Parathyroid adenoma (tissue), 2 donors: ENCODE measurements at regions not wholly inside any gene's neighbourhood (a gene's known extent, or its start where the extent isn't known, plus 50 kb on each side); places are given as distances from the start of the nearest gene placed in this dataset.

ENCODE experiments used
- H2AFZ ChIP-seq: fragments of 300-600 bp; sonication (generic); one replicate; pipeline ENCODE4 v1.7.0; 2017; ENCODE audit warnings: antibody characterized with exemption, mild to moderate bottlenecking
- H3K27ac ChIP-seq: fragments of 300-600 bp; sonication (generic); one replicate; pipeline ENCODE4 v1.7.0; 2017
- H3K27me3 ChIP-seq: fragments of 300-600 bp; sonication (generic); one replicate; pipeline ENCODE4 v1.7.0; 2017; ENCODE audit warnings: low read length; ENCODE audit not compliant: control insufficient read depth, insufficient read depth
- H3K36me3 ChIP-seq: fragments of 300-600 bp; sonication (generic); one replicate; pipeline ENCODE4 v1.7.0; 2017; ENCODE audit warnings: low read length; ENCODE audit not compliant: control insufficient read depth, insufficient read depth
- H3K4me1 ChIP-seq: fragments of 300-600 bp; sonication (generic); one replicate; pipeline ENCODE4 v1.7.0; 2017; ENCODE audit warnings: control low read depth
- H3K4me2 ChIP-seq: fragments of 300-600 bp; sonication (generic); one replicate; pipeline ENCODE4 v1.7.0; 2017; ENCODE audit warnings: low read length
- H3K4me3 ChIP-seq: fragments of 300-600 bp; sonication (generic); one replicate; pipeline ENCODE4 v1.7.0; 2017; ENCODE audit warnings: low read depth, low read length
- H3K79me2 ChIP-seq: fragments of 300-600 bp; sonication (generic); one replicate; pipeline ENCODE4 v1.7.0; 2017; ENCODE audit warnings: control low read depth
- H3K9ac ChIP-seq: fragments of 300-600 bp; sonication (generic); one replicate; pipeline ENCODE4 v1.7.0; 2017; ENCODE audit warnings: mild to moderate bottlenecking
- H3K9me3 ChIP-seq: fragments of 300-600 bp; sonication (generic); one replicate; pipeline ENCODE4 v1.7.0; 2017; ENCODE audit warnings: low read length; ENCODE audit not compliant: control insufficient read depth
- TF ChIP-seq, protein P1 (sequence below): fragments of 300-600 bp; sonication (generic); IDR thresholded peaks from one replicate; pipeline ENCODE4 v1.7.0; 2017; ENCODE audit warnings: antibody characterized with exemption, mild to moderate bottlenecking
- donor health status: primary hyperparathyroidism.

DNA sequence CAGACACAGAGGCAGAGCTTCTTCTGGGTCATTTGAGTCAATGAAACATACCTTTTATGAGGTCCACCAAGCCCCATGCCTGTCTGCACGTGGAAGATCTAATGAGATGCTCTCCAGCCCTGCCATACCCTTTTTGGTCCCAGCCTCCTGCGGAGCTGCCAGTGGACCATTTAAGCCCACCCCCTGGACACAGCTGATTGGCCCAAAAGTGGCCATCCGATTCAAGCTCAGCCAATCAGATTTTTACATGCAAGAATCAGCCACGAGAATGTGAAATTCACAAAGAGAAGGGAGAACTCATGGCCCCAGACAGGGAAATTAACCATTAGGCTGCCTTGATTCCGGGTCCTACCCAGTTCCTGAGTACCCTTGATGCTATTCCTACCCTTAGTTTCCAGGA, 231.0 kb upstream of the EEF2KMT start:
- Histone ChIP-seq H3K9me3 (no peaks in the 10 kb centered on the region), H3K4me2 (no peak overlapping the region), H3K4me1 (no peaks in the 10 kb centered on the region), H2AFZ (no peak overlapping the region), H3K9ac (no peak overlapping the region), H3K27ac (no peak overlapping the region), H3K4me3 (no peak overlapping the region), H3K79me2 (no peaks in the 10 kb centered on the region), H3K27me3 (no peaks in the 10 kb centered on the region), H3K36me3 (no peaks in the 10 kb centered on the region)
- TF ChIP-seq, protein P1, sequence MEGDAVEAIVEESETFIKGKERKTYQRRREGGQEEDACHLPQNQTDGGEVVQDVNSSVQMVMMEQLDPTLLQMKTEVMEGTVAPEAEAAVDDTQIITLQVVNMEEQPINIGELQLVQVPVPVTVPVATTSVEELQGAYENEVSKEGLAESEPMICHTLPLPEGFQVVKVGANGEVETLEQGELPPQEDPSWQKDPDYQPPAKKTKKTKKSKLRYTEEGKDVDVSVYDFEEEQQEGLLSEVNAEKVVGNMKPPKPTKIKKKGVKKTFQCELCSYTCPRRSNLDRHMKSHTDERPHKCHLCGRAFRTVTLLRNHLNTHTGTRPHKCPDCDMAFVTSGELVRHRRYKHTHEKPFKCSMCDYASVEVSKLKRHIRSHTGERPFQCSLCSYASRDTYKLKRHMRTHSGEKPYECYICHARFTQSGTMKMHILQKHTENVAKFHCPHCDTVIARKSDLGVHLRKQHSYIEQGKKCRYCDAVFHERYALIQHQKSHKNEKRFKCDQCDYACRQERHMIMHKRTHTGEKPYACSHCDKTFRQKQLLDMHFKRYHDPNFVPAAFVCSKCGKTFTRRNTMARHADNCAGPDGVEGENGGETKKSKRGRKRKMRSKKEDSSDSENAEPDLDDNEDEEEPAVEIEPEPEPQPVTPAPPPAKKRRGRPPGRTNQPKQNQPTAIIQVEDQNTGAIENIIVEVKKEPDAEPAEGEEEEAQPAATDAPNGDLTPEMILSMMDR, result no peak

DNA sequence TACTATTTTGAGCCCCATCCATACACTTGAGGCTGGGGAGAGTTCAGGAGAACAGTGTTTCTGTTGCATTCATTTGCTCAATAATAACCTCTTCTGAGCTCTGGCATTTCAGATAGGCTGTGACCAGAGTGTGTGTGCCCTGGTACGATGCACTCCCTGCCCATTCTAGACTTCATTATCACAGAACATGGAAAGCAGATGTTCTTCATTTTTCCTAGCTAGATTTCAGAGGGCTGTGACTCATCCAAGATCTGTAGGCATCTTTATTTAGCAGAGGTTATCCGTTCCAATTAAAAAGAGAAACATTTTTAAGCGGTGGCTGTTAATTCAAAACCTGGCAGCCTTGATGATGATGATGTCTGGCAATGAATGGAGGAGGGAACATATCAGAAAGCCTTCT, 228.8 kb upstream of the EEF2KMT start:
- no peak overlapping the region for H2AFZ ChIP-seq
- no peaks in the 10 kb centered on the region for H3K79me2 ChIP-seq
- no peak overlapping the region for H3K27ac ChIP-seq
- no peak overlapping the region for H3K4me2 ChIP-seq
- no peaks in the 10 kb centered on the region for H3K27me3 ChIP-seq
- no peaks in the 10 kb centered on the region for H3K9me3 ChIP-seq
- no peak overlapping the region for H3K4me3 ChIP-seq
- TF ChIP-seq, protein P1, result no peak
- H3K9ac ChIP-seq, result no peak overlapping the region
- H3K36me3 ChIP-seq, result no peaks in the 10 kb centered on the region
- no peaks in the 10 kb centered on the region for H3K4me1 ChIP-seq

DNA sequence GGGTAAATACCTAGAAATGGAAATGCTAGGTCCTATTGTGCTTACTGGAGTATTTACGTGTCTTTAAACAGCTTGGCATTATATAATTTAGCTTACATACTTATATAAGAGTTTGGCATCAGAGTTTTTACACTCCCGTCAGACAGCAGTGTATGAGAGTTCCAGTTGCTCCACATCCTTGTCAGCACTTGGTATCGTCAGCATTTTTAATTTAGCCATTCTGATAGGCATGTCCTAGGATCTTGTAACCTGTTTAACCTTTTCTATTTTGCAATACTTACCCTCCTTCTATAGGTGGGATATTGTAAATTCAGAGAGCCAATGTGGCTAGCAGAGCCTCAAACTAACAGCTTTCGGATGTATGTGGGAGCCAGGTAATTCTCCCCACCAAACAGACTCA, 228.3 kb upstream of the EEF2KMT start:
- no peaks in the 10 kb centered on the region for H3K36me3 ChIP-seq
- TF ChIP-seq, protein P1, result no peak

DNA sequence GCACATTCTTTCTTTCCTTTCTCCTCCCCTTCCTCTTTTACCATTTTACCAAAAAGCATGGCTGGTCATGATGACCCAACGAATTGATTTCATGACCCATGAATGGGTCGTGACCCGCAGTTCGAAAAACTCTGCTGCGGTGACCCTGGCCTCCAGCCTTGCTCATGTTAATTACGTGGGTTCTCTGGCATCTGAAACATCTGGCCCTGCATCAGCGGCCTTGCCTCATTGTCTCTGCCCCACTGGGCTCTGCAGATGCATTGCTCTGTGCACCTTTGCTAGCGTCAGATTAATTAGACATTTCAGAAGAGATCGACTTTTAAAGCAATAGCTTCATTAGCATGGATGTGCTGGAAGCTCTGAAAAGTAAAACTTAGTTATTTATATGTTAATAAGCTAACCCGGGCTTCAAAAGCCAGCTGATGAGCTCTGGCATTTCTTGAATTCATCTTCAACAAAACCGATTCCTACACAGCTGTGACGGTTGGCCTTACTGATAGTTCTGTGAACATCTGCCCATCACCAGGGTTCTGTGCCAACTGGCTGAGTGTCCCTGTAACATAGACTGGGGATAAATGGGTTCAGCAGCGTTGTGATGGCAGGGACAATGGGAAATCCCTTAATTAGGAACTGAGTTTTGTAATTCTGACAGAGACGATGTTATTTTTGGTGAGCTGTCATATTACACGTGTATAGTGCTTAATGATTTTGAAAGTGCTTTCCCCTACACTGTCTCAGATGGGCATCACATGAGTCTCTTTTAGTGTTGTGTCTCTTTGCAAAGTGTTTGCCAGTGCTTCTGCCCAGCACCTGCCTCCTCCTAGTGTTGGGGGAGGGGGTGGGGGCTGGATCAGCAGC, 225.9 kb upstream of the EEF2KMT start:
- Histone ChIP-seq H3K4me3 (no peak overlapping the region), H3K9ac (no peak overlapping the region), H3K27ac (no peak overlapping the region), H3K79me2 (no peaks in the 10 kb centered on the region), H3K27me3 (no peaks in the 10 kb centered on the region), H2AFZ (no peak overlapping the region), H3K4me1 (no peaks in the 10 kb centered on the region), H3K36me3 (no peaks in the 10 kb centered on the region), H3K9me3 (no peaks in the 10 kb centered on the region), H3K4me2 (no peak overlapping the region)
- TF ChIP-seq, protein P1, result no peak

More for the DNA sequence above, 228.3 kb upstream of the EEF2KMT start:
- Histone ChIP-seq H2AFZ (no peak overlapping the region), H3K27me3 (no peaks in the 10 kb centered on the region), H3K79me2 (no peaks in the 10 kb centered on the region), H3K27ac (no peak overlapping the region), H3K4me1 (no peaks in the 10 kb centered on the region), H3K4me3 (no peak overlapping the region), H3K4me2 (no peak overlapping the region), H3K9me3 (no peaks in the 10 kb centered on the region), H3K9ac (no peak overlapping the region)

DNA sequence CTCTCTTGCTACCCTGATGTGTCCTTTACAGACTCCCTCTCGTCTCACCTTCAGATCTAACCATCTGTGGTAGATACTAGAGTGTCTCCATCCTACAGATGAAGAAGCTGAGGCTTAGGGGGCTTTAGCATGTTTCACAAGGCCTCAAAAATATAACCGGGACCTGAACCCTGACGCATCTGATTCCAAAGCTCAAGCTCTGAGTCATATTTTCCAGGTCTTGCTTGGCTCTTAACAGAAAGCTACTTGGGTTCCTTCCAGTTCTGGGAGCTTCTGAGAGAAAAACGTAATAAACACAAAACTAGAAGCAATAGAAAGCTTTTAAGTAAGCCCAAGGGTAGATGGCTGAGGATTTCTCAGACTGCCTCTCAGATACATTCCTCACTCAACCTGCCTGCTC, 224.3 kb upstream of the EEF2KMT start:
- H3K4me3 ChIP-seq, result no peak overlapping the region
- H3K4me2 ChIP-seq, result no peak overlapping the region
- H3K27me3 ChIP-seq, result no peaks in the 10 kb centered on the region
- no peak overlapping the region for H2AFZ ChIP-seq
- no peaks in the 10 kb centered on the region for H3K36me3 ChIP-seq
- no peak overlapping the region for H3K9ac ChIP-seq
- TF ChIP-seq, protein P1, result no peak
- no peaks in the 10 kb centered on the region for H3K79me2 ChIP-seq
- H3K9me3 ChIP-seq, result no peaks in the 10 kb centered on the region
- H3K4me1 ChIP-seq, result no peaks in the 10 kb centered on the region
- no peak overlapping the region for H3K27ac ChIP-seq
